SK-N-SH (cell line): ENCODE measurements at regions not wholly inside any gene's neighbourhood (a gene's known extent, or its start where the extent isn't known, plus 50 kb on each side); places are given as distances from the start of the nearest gene placed in this dataset.

Experiments used
- CTCF ChIA-PET: fragments of 300-600, 350-600 bp; formaldehyde crosslinking; extraction: SDS; loops from one replicate; lab custom pipeline; 2021; lab: Yijun Ruan, JAX
- POLR2A ChIA-PET: fragments of 350-600 bp; sonication (Branson Sonifier 250); formaldehyde crosslinking; extraction: SDS; loops from one replicate; lab custom pipeline; 2020; ENCODE audit warnings: antibody characterized with exemption, inconsistent platforms; lab: Yijun Ruan, JAX
- DNase-seq: peaks from one replicate; pipeline ENCODE4 v3.0.0; 2012
- H2AFZ ChIP-seq: fragments of 200-600 bp; sonication (generic); 2 replicates; pipeline ENCODE4 v1.8.1; 2016; ENCODE audit warnings: antibody characterized with exemption, mild to moderate bottlenecking, low read depth
- H3F3A ChIP-seq: fragments of 200-600 bp; sonication (generic); replicated peaks from 2 replicates; pipeline ENCODE3; 2016; ENCODE audit warnings: antibody characterized with exemption, mild to moderate bottlenecking; ENCODE audit not compliant: insufficient read depth
- H3K27ac ChIP-seq, 2 experiments: fragments of 200-500 bp in 1 of 2; fragments of 200-600 bp in 1 of 2; sonication (Bioruptor generic) in 1 of 2; sonication (generic), shearing (Covaris generic) in 1 of 2; 2 replicates each; pipeline versions ENCODE4 v1.5.1 to v1.6.1; 2014 to 2016; ENCODE audit warnings: low read depth in 2 of 2, inconsistent platforms in 1 of 2, low read length in 1 of 2, mild to moderate bottlenecking in 1 of 2, mixed read lengths in 1 of 2
- H3K27me3 ChIP-seq: fragments of 200-600 bp; sonication (generic), shearing (Covaris generic); 2 replicates; pipeline ENCODE4 v1.6.1; 2016; ENCODE audit warnings: mixed run types; ENCODE audit not compliant: insufficient read depth
- H3K36me3 ChIP-seq, 2 experiments: fragments of 200-500 bp in 1 of 2; fragments of 200-600 bp in 1 of 2; sonication (Bioruptor generic) in 1 of 2; sonication (generic) in 1 of 2; replicated peaks in 1 of 2; 2 replicates each; pipeline versions ENCODE3 to v1.5.1; 2014 to 2016; ENCODE audit warnings: low read length in 1 of 2, mild to moderate bottlenecking in 1 of 2; ENCODE audit not compliant: insufficient read depth in 2 of 2, control insufficient read depth in 1 of 2
- H3K4me1 ChIP-seq, 2 experiments: fragments of 200-500 bp in 1 of 2; fragments of 200-600 bp in 1 of 2; sonication (Bioruptor generic) in 1 of 2; sonication (generic), shearing (Covaris generic) in 1 of 2; 2 replicates each; pipeline versions ENCODE4 v1.5.1 to v1.6.1; 2014 to 2016; ENCODE audit warnings: low read depth in 1 of 2, low read length in 1 of 2, mixed run types in 1 of 2; ENCODE audit not compliant: insufficient read depth in 2 of 2, control insufficient read depth in 1 of 2
- H3K4me2 ChIP-seq: fragments of 200-600 bp; sonication (generic), shearing (Covaris generic); 2 replicates; pipeline ENCODE4 v1.6.1; 2017; ENCODE audit warnings: mixed run types
- H3K4me3 ChIP-seq, 2 experiments: fragments of 200-500 bp in 1 of 2; fragments of 200-600 bp in 1 of 2; sonication (Bioruptor generic) in 1 of 2; sonication (generic), shearing (Covaris generic) in 1 of 2; 2 replicates each; pipeline versions ENCODE4 v1.5.1 to v1.8.1; 2014 to 2016; ENCODE audit warnings: low read depth in 2 of 2, inconsistent platforms in 1 of 2, low read length in 1 of 2, mild to moderate bottlenecking in 1 of 2, mixed read lengths in 1 of 2, moderate library complexity in 1 of 2
- H3K79me2 ChIP-seq: fragments of 200-600 bp; sonication (generic); 2 replicates; pipeline ENCODE4 v1.8.1; 2017; ENCODE audit warnings: mild to moderate bottlenecking; ENCODE audit not compliant: insufficient read depth
- H3K9ac ChIP-seq: fragments of 200-600 bp; sonication (generic); 2 replicates; pipeline ENCODE4 v1.6.1; 2017; ENCODE audit warnings: mixed run types
- H3K9me2 ChIP-seq: fragments of 200-600 bp; sonication (generic); 2 replicates; pipeline ENCODE4 v1.6.1; 2017; ENCODE audit warnings: mixed run types
- H3K9me3 ChIP-seq: fragments of 200-600 bp; sonication (generic); 2 replicates; pipeline ENCODE4 v1.6.1; 2017; ENCODE audit warnings: mixed run types, mild to moderate bottlenecking, moderate library complexity
- H4K20me1 ChIP-seq: fragments of 200-600 bp; sonication (generic); 2 replicates; pipeline ENCODE4 v1.6.1; 2017; ENCODE audit warnings: mild to moderate bottlenecking, mixed run types; ENCODE audit not compliant: insufficient read depth
- CHD2 ChIP-seq: fragments of 150-350 bp; IDR thresholded peaks from 2 replicates; pipeline ENCODE4 v1.6.1; 2018; ENCODE audit warnings: low read length; ENCODE audit not compliant: partially characterized antibody
- ELF1 ChIP-seq: IDR thresholded peaks from 2 replicates; pipeline ENCODE4 v1.4.0; 2012
- EZH2phosphoT487 ChIP-seq: fragments of 200-600 bp; sonication (generic); IDR thresholded peaks from 2 replicates; pipeline ENCODE4 v1.6.1; 2017; ENCODE audit warnings: low read depth, mixed run types, mild to moderate bottlenecking, antibody characterized with exemption, moderate library complexity, borderline replicate concordance
- FOSL2 ChIP-seq: IDR thresholded peaks from 2 replicates; pipeline ENCODE4 v1.4.0; 2012; ENCODE audit warnings: low read depth, mild to moderate bottlenecking, moderate library complexity, borderline replicate concordance
- FOXJ3 ChIP-seq: sonication (generic); formaldehyde crosslinking; IDR thresholded peaks from 2 replicates; pipeline ENCODE4 v1.5.1; 2020; ENCODE audit warnings: mild to moderate bottlenecking, missing genetic modification reagents
- GABPA ChIP-seq: IDR thresholded peaks from 2 replicates; pipeline ENCODE4 v1.4.0; 2012; ENCODE audit warnings: low read depth, mild to moderate bottlenecking
- GATA2 ChIP-seq: sonication (generic); formaldehyde crosslinking; IDR thresholded peaks from 2 replicates; pipeline ENCODE4 v1.5.0; 2020; ENCODE audit warnings: mild to moderate bottlenecking, missing genetic modification reagents
- JUND ChIP-seq: IDR thresholded peaks from 2 replicates; pipeline ENCODE4 v1.4.0; 2012
- MXI1 ChIP-seq: IDR thresholded peaks from 2 replicates; pipeline ENCODE4 v1.6.1; 2012; ENCODE audit warnings: mild to moderate bottlenecking, low read depth, low read length, improper control_type of control experiment
- NFIC ChIP-seq: IDR thresholded peaks from 2 replicates; pipeline ENCODE4 v1.4.0; 2012; ENCODE audit warnings: borderline replicate concordance
- POLR2AphosphoS5 ChIP-seq: IDR thresholded peaks from 2 replicates; pipeline ENCODE4 v1.6.1; 2012; ENCODE audit warnings: low read depth, low read length
- RAD21 ChIP-seq: IDR thresholded peaks from 2 replicates; pipeline ENCODE4 v1.6.1; 2012; ENCODE audit warnings: mild to moderate bottlenecking, low read length
- RFX5 ChIP-seq: IDR thresholded peaks from 2 replicates; pipeline ENCODE4 v1.6.1; 2012; ENCODE audit warnings: mild to moderate bottlenecking, improper control_type of control experiment, low read length
- SIN3A ChIP-seq: IDR thresholded peaks from 2 replicates; pipeline ENCODE4 v1.6.1; 2012; ENCODE audit warnings: low read depth, mild to moderate bottlenecking, low read length, moderate library complexity, borderline replicate concordance
- TEAD4 ChIP-seq: IDR thresholded peaks from 2 replicates; pipeline ENCODE4 v1.4.0; 2012; ENCODE audit warnings: mild to moderate bottlenecking, borderline replicate concordance; ENCODE audit not compliant: insufficient read depth
- WGBS: methylation state at CpG from one replicate; pipeline ENCODE4 v1.1.6; 2017; ENCODE audit warnings: low lambda C conversion rate; 5-methylcytosine and 5-hydroxymethylcytosine counted together
- TF ChIP-seq, protein P1 (sequence below): fragments of 200-600 bp; sonication (generic); IDR thresholded peaks from 2 replicates; pipeline ENCODE4 v1.6.1; 2017; ENCODE audit warnings: antibody characterized with exemption, mild to moderate bottlenecking, moderate library complexity
- TF ChIP-seq, protein P2 (sequence below): IDR thresholded peaks from 2 replicates; pipeline ENCODE4; 2012
- TF ChIP-seq, protein P3 (sequence below): IDR thresholded peaks from 2 replicates; pipeline ENCODE4 v1.4.0; 2012; ENCODE audit warnings: low read depth, borderline replicate concordance
- TF ChIP-seq, protein P4 (sequence below): IDR thresholded peaks from 2 replicates; pipeline ENCODE4 v1.6.1; 2012; ENCODE audit warnings: mild to moderate bottlenecking, low read depth, low read length, moderate library complexity
- TF ChIP-seq, protein P5 (sequence below): IDR thresholded peaks from 2 replicates; pipeline ENCODE4 v1.4.0; 2012; ENCODE audit warnings: low read depth

DNA sequence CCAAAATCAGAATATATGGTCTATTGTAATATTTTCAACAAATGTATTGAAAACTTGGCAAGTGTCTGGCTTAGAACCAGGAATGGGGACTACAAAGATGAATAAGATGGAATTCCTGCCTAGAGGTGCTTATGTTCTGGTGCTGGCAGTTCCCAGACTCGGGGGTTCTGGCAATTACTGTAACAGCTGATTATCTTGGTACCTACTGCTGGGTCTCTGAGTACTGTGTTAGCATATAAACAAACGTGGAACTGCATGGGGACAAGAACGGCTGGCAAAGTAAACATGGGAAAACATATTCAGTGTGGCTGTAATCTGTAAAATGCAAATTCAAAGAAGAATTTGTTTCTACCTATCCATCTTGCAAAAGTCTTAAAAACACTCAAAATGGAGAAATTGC lies 89.9 kb downstream of the SLC24A2 start:
- TF ChIP-seq CHD2 (no peak), MXI1 (no peak), NFIC (no peak), TEAD4 (no peak), FOXJ3 (CRISPR knock-in tag) (no peak), EZH2phosphoT487 (no peak), RFX5 (no peak), FOSL2 (no peak), POLR2AphosphoS5 (no peak), GATA2 (no peak), GABPA (no peak), SIN3A (no peak), RAD21 (no peak), ELF1 (no peak), JUND (no peak)
- TF ChIP-seq, protein P1, sequence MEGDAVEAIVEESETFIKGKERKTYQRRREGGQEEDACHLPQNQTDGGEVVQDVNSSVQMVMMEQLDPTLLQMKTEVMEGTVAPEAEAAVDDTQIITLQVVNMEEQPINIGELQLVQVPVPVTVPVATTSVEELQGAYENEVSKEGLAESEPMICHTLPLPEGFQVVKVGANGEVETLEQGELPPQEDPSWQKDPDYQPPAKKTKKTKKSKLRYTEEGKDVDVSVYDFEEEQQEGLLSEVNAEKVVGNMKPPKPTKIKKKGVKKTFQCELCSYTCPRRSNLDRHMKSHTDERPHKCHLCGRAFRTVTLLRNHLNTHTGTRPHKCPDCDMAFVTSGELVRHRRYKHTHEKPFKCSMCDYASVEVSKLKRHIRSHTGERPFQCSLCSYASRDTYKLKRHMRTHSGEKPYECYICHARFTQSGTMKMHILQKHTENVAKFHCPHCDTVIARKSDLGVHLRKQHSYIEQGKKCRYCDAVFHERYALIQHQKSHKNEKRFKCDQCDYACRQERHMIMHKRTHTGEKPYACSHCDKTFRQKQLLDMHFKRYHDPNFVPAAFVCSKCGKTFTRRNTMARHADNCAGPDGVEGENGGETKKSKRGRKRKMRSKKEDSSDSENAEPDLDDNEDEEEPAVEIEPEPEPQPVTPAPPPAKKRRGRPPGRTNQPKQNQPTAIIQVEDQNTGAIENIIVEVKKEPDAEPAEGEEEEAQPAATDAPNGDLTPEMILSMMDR = no peak
- TF ChIP-seq, protein P2, sequence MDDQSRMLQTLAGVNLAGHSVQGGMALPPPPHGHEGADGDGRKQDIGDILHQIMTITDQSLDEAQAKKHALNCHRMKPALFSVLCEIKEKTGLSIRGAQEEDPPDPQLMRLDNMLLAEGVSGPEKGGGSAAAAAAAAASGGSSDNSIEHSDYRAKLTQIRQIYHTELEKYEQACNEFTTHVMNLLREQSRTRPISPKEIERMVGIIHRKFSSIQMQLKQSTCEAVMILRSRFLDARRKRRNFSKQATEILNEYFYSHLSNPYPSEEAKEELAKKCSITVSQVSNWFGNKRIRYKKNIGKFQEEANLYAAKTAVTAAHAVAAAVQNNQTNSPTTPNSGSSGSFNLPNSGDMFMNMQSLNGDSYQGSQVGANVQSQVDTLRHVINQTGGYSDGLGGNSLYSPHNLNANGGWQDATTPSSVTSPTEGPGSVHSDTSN = no peak
- TF ChIP-seq, protein P3, sequence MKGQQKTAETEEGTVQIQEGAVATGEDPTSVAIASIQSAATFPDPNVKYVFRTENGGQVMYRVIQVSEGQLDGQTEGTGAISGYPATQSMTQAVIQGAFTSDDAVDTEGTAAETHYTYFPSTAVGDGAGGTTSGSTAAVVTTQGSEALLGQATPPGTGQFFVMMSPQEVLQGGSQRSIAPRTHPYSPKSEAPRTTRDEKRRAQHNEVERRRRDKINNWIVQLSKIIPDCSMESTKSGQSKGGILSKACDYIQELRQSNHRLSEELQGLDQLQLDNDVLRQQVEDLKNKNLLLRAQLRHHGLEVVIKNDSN = no peak
- TF ChIP-seq, protein P4, sequence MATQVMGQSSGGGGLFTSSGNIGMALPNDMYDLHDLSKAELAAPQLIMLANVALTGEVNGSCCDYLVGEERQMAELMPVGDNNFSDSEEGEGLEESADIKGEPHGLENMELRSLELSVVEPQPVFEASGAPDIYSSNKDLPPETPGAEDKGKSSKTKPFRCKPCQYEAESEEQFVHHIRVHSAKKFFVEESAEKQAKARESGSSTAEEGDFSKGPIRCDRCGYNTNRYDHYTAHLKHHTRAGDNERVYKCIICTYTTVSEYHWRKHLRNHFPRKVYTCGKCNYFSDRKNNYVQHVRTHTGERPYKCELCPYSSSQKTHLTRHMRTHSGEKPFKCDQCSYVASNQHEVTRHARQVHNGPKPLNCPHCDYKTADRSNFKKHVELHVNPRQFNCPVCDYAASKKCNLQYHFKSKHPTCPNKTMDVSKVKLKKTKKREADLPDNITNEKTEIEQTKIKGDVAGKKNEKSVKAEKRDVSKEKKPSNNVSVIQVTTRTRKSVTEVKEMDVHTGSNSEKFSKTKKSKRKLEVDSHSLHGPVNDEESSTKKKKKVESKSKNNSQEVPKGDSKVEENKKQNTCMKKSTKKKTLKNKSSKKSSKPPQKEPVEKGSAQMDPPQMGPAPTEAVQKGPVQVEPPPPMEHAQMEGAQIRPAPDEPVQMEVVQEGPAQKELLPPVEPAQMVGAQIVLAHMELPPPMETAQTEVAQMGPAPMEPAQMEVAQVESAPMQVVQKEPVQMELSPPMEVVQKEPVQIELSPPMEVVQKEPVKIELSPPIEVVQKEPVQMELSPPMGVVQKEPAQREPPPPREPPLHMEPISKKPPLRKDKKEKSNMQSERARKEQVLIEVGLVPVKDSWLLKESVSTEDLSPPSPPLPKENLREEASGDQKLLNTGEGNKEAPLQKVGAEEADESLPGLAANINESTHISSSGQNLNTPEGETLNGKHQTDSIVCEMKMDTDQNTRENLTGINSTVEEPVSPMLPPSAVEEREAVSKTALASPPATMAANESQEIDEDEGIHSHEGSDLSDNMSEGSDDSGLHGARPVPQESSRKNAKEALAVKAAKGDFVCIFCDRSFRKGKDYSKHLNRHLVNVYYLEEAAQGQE = no peak
- TF ChIP-seq, protein P5, sequence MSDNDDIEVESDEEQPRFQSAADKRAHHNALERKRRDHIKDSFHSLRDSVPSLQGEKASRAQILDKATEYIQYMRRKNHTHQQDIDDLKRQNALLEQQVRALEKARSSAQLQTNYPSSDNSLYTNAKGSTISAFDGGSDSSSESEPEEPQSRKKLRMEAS = no peak
- Histone ChIP-seq H3K27ac (no peak overlapping the region), H3K9me3 (no peaks in the 10 kb centered on the region), H3K79me2 (no peaks in the 10 kb centered on the region), H4K20me1 (no peaks in the 10 kb centered on the region), H3K4me2 (no peak overlapping the region), H3K4me3 (no peak overlapping the region), H2AFZ (no peak overlapping the region), H3K4me1 (no peaks in the 10 kb centered on the region), H3F3A (no peaks in the 10 kb centered on the region), H3K9me2 (no peaks in the 10 kb centered on the region), H3K36me3 (no peaks in the 10 kb centered on the region), H3K27me3 (no peaks in the 10 kb centered on the region), H3K9ac (no peak overlapping the region)
- 16% methylated on average over 3 of the region's 3 CpGs for WGBS
- ChIA-PET POLR2A (no interaction called here), CTCF (no interaction called here)
- DNase-seq = no peak
